Smooth muscle cell (in vitro differentiated cells): ENCODE measurements at regions not wholly inside any gene's neighbourhood (a gene's known extent, or its start where the extent isn't known, plus 50 kb on each side); places are given as distances from the start of the nearest gene placed in this dataset.

Experiments
- DNase-seq: peaks from one replicate; lab custom pipeline; 2025; ENCODE audit not compliant: unreplicated experiment; lab: John Stamatoyannopoulos, UW
- H2AFZ ChIP-seq: fragments of 200-600 bp; sonication (generic); 2 replicates; pipeline ENCODE4 v1.6.0; 2016; ENCODE audit warnings: antibody characterized with exemption, low read depth, mild to moderate bottlenecking
- H3F3A ChIP-seq: fragments of 200-600 bp; sonication (generic); 2 replicates; pipeline ENCODE4 v1.6.0; 2017; ENCODE audit warnings: antibody characterized with exemption, low read depth
- H3K27ac ChIP-seq: fragments of 200-600 bp; sonication (generic); 2 replicates; pipeline ENCODE4 v1.5.1; 2016; ENCODE audit warnings: low read depth, mild to moderate bottlenecking
- H3K27me3 ChIP-seq: fragments of 200-600 bp; sonication (generic); 2 replicates; pipeline ENCODE4 v1.6.1; 2016; ENCODE audit warnings: low read depth, mild to moderate bottlenecking
- H3K36me3 ChIP-seq: fragments of 200-600 bp; sonication (generic); 2 replicates; pipeline ENCODE4 v1.5.1; 2016; ENCODE audit warnings: low read depth
- H3K4me1 ChIP-seq: fragments of 200-600 bp; sonication (generic); 2 replicates; pipeline ENCODE4 v1.5.1; 2016; ENCODE audit warnings: low read depth
- H3K4me2 ChIP-seq: fragments of 200-600 bp; sonication (generic); 2 replicates; pipeline ENCODE4 v1.6.0; 2016; ENCODE audit warnings: mild to moderate bottlenecking
- H3K4me3 ChIP-seq: fragments of 200-600 bp; sonication (generic); 2 replicates; pipeline ENCODE4 v1.5.1; 2016; ENCODE audit warnings: mild to moderate bottlenecking
- H3K79me2 ChIP-seq: fragments of 200-600 bp; sonication (generic); 2 replicates; pipeline ENCODE4 v1.6.0; 2016; ENCODE audit warnings: low read depth, mild to moderate bottlenecking
- H3K9ac ChIP-seq: fragments of 200-600 bp; sonication (generic); 2 replicates; pipeline ENCODE4 v1.6.0; 2016; ENCODE audit warnings: low read depth
- H3K9me3 ChIP-seq: fragments of 200-600 bp; sonication (generic); replicated peaks from 2 replicates; pipeline ENCODE4 v1.5.1; 2016; ENCODE audit warnings: low read depth
- H4K20me1 ChIP-seq: fragments of 200-600 bp; sonication (generic); 2 replicates; pipeline ENCODE4 v1.6.0; 2016; ENCODE audit warnings: low read depth
- CTCF ChIP-seq: fragments of 200-600 bp; sonication (generic); IDR thresholded peaks from 2 replicates; pipeline ENCODE4 v1.5.1; 2017; ENCODE audit warnings: borderline replicate concordance, mild to moderate bottlenecking, antibody characterized with exemption; ENCODE audit not compliant: insufficient read depth, poor library complexity, severe bottlenecking
- WGBS: methylation state at CpG from one replicate; pipeline ENCODE4 v1.1.7; 2016; ENCODE audit warnings: low lambda C conversion rate; 5-methylcytosine and 5-hydroxymethylcytosine counted together

GRCh38 chr4:38519666-38520065, 144.3 kb upstream of the KLF3 start:
- no peak for TF ChIP-seq CTCF

GRCh38 chr4:38523054-38523453, 140.9 kb upstream of the KLF3 start:
- no peaks in the 10 kb centered on the region for H3K4me1 ChIP-seq
- 76% methylated on average over 5 of the region's 5 CpGs for WGBS
- H3K4me3 ChIP-seq = no peak overlapping the region
- no peaks in the 10 kb centered on the region for H4K20me1 ChIP-seq
- H3K36me3 ChIP-seq = no peaks in the 10 kb centered on the region
- H3K4me2 ChIP-seq = no peak overlapping the region
- no peak for DNase-seq
- H2AFZ ChIP-seq = no peak overlapping the region
- H3F3A ChIP-seq = no peaks in the 10 kb centered on the region
- no peaks in the 10 kb centered on the region for H3K9me3 ChIP-seq
- TF ChIP-seq CTCF = no peak
- no peak overlapping the region for H3K27ac ChIP-seq
- H3K9ac ChIP-seq = no peak overlapping the region
- H3K79me2 ChIP-seq = no peaks in the 10 kb centered on the region
- no peaks in the 10 kb centered on the region for H3K27me3 ChIP-seq

More at GRCh38 chr4:38519666-38520065, 144.3 kb upstream of the KLF3 start:
- Histone ChIP-seq H3K4me3 (no peak overlapping the region), H3K4me2 (no peak overlapping the region), H3F3A (no peaks in the 10 kb centered on the region), H3K9ac (no peak overlapping the region), H3K4me1 (no peaks in the 10 kb centered on the region), H3K27ac (no peak overlapping the region), H4K20me1 (no peaks in the 10 kb centered on the region), H3K79me2 (no peaks in the 10 kb centered on the region), H2AFZ (no peak overlapping the region), H3K9me3 (no peaks in the 10 kb centered on the region), H3K36me3 (no peaks in the 10 kb centered on the region), H3K27me3 (no peaks in the 10 kb centered on the region)
- no peak for DNase-seq
- WGBS = 94% methylated on average over 1 of the region's 1 CpG

GRCh38 chr4:38523524-38524448, 140.2 kb upstream of the KLF3 start:
- H3K4me2 ChIP-seq = no peak overlapping the region
- no peaks in the 10 kb centered on the region for H3K4me1 ChIP-seq
- no peaks in the 10 kb centered on the region for H3F3A ChIP-seq
- 93% methylated on average over 16 of the region's 16 CpGs for WGBS
- H3K9ac ChIP-seq = no peak overlapping the region
- no peak overlapping the region for H2AFZ ChIP-seq
- TF ChIP-seq CTCF = no peak
- H3K4me3 ChIP-seq = no peak overlapping the region
- no peaks in the 10 kb centered on the region for H3K9me3 ChIP-seq
- DNase-seq = no peak
- no peak overlapping the region for H3K27ac ChIP-seq
- H3K27me3 ChIP-seq = no peaks in the 10 kb centered on the region
- H4K20me1 ChIP-seq = no peaks in the 10 kb centered on the region
- no peaks in the 10 kb centered on the region for H3K36me3 ChIP-seq
- H3K79me2 ChIP-seq = no peaks in the 10 kb centered on the region

GRCh38 chr4:38526412-38526811, 137.6 kb upstream of the KLF3 start:
- no peaks in the 10 kb centered on the region for H3K79me2 ChIP-seq
- H3K36me3 ChIP-seq = no peaks in the 10 kb centered on the region
- H3K4me1 ChIP-seq = peaks cover 6% of the 10 kb centered on the region
- no peaks in the 10 kb centered on the region for H3F3A ChIP-seq
- no peak overlapping the region for H2AFZ ChIP-seq
- H3K9ac ChIP-seq = no peak overlapping the region
- H3K4me3 ChIP-seq = no peak overlapping the region
- H3K4me2 ChIP-seq = no peak overlapping the region
- no peak for DNase-seq
- TF ChIP-seq CTCF = no peak
- no peaks in the 10 kb centered on the region for H3K9me3 ChIP-seq
- no peak overlapping the region for H3K27ac ChIP-seq
- no peaks in the 10 kb centered on the region for H3K27me3 ChIP-seq
- H4K20me1 ChIP-seq = no peaks in the 10 kb centered on the region
- 72% methylated on average over 5 of the region's 5 CpGs for whole genome bisulfite sequencing
